Glomerular endothelial cell (primary cell): ENCODE measurements at regions not wholly inside any gene's neighbourhood (a gene's known extent, or its start where the extent isn't known, plus 50 kb on each side); places are given as distances from the start of the nearest gene placed in this dataset.
"Not testable (repeated sequence)": the region's sequence is repeated elsewhere in the genome, so short reads cannot be mapped to it uniquely, and the experiment has no call there.

Experiments
- DNase-seq: peaks from one replicate; pipeline ENCODE4 v3.0.0-alpha.2; 2011; ENCODE audit warnings: low read depth, low spot score; ENCODE audit errors: extremely low read depth

GRCh38 chr3:21256932-21257331, 494.1 kb downstream of the ZNF385D start:
- DNase-seq, result no peak

GRCh38 chr3:21238661-21239060, 512.3 kb downstream of the ZNF385D start:
- DNase-seq, result no peak

GRCh38 chr3:21237638-21238037, 513.4 kb downstream of the ZNF385D start:
- no peak for DNase-seq

GRCh38 chr3:21235491-21235890, 515.5 kb downstream of the ZNF385D start:
- no peak for DNase-seq

- no peak for DNase-seq
These were observed 516.1 kb downstream of the ZNF385D start for GRCh38 chr3:21234933-21235332.

GRCh38 chr3:21229426-21230135, 521.4 kb downstream of the ZNF385D start:
- DNase-seq, result no peak

- no peak for DNase-seq
These were observed 524.9 kb downstream of the ZNF385D start for GRCh38 chr3:21226086-21226485.

GRCh38 chr3:21220944-21221343, 530.1 kb downstream of the ZNF385D start:
- no peak for DNase-seq

- DNase-seq, result no peak
These were observed 534.4 kb downstream of the ZNF385D start for GRCh38 chr3:21216598-21216997.

GRCh38 chr3:21204122-21204521, 546.9 kb downstream of the ZNF385D start:
- not testable (repeated sequence) for DNase-seq

- DNase-seq, result no peak
These were observed 555.8 kb downstream of the ZNF385D start for GRCh38 chr3:21195203-21195602.

- DNase-seq, result not testable (repeated sequence)
These were observed 557.0 kb downstream of the ZNF385D start for GRCh38 chr3:21194036-21194435.

- no peak for DNase-seq
These were observed 562.6 kb downstream of the ZNF385D start for GRCh38 chr3:21188459-21188858.

- DNase-seq, result no peak
These were observed 565.1 kb downstream of the ZNF385D start for GRCh38 chr3:21185816-21186314.

- no peak for DNase-seq
These were observed 576.5 kb downstream of the ZNF385D start for GRCh38 chr3:21174461-21174860.

- DNase-seq, result no peak
These were observed 580.0 kb downstream of the ZNF385D start for GRCh38 chr3:21170964-21171363.

GRCh38 chr3:21169948-21170347, 581.1 kb downstream of the ZNF385D start:
- DNase-seq, result no peak

- no peak for DNase-seq
These were observed 582.5 kb downstream of the ZNF385D start for GRCh38 chr3:21168471-21168870.

- no peak for DNase-seq
These were observed 587.1 kb downstream of the ZNF385D start for GRCh38 chr3:21163956-21164355.

- no peak for DNase-seq
These were observed 591.5 kb downstream of the ZNF385D start for GRCh38 chr3:21159543-21159906.

GRCh38 chr3:21158861-21159542, 592.0 kb downstream of the ZNF385D start:
- DNase-seq, result no peak

GRCh38 chr3:21154911-21155310, 596.1 kb downstream of the ZNF385D start:
- no peak for DNase-seq
